Ovary (tissue), 3 donors: ENCODE measurements at regions not wholly inside any gene's neighbourhood (a gene's known extent, or its start where the extent isn't known, plus 50 kb on each side); places are given as distances from the start of the nearest gene placed in this dataset.

ENCODE experiments used
- CTCF ChIP-seq, 3 donors: fragments of 450-650 bp in 2 of 3; fragments of 200-600 bp in 1 of 3; IDR thresholded peaks; one replicate each; pipeline versions ENCODE4 v1.5.1 to v1.8.0; 2016 to 2022; ENCODE audit warnings: antibody characterized with exemption in 3 of 3, mild to moderate bottlenecking in 1 of 3
- EP300 ChIP-seq: sonication (generic); formaldehyde crosslinking; IDR thresholded peaks from one replicate; pipeline ENCODE4 v1.6.1; 2017; ENCODE audit warnings: antibody characterized with exemption
- donor health status: DM: no; HTN: no; CAD: no.

DNA sequence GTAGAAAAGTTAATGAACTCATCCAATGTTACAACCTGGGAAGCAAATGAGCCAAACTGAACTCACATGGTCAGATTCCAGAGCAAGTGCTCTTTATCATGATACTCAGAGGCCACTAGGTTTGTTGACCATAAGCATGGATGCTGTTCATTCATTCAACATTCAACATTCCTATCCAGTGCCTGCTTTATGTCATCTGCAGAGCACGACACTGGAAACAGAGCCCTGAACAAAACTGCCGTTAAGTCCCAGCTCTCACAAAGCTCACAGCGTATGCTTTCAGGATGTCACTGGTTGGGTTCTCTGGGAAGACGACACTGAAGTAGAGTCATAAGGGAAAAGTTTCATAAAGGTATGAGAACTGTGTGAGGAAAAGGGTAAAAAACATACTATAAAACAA lies 105.8 kb upstream of the TRIM77 start:
- TF ChIP-seq EP300 (no peak), CTCF (IDR thresholded peaks at IDR 0.05) (no peak)
